ENCODE measurements at regions not wholly inside any gene's neighbourhood (a gene's known extent, or its start where the extent isn't known, plus 50 kb on each side); places are given as distances from the start of the nearest gene placed in this dataset.

DNA sequence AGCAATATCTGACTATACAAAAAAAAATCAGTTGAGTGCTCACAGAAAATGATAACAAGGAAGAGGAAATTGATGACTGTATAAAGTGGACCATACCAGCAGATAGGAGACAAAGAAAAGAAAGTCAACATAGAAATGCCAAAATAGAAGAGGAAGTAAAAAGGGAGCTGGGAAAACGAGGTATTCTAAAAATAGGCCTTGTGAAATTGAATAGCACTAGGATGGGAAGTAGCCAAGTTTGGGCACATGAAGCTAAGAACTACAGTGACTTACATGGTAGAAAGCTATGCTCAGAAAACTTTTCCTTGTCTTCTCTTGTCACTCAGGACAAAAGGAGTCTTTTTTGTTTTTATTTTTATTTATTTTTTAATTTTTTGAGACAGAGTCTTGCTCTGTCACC is 76.2 kb upstream of the APBB1IP start:
- H3K27me3 ChIP-seq (ENCODE audit: insufficient read depth): no peaks in the 10 kb centered on the region
- TF ChIP-seq POLR2AphosphoS5 (IDR thresholded peaks at IDR 0.05; ENCODE audit: low read depth) (no peak), ZNF114 (CRISPR knock-in tag; IDR thresholded peaks at IDR 0.05) (no peak), EZH2phosphoT487 (IDR thresholded peaks at IDR 0.05; ENCODE audit: unreplicated experiment) (no peak), EZH2 (IDR thresholded peaks at IDR 0.05; ENCODE audit: low read depth, unreplicated experiment) (no peak), CREB1 (CRISPR knock-in tag; IDR thresholded peaks at IDR 0.05; ENCODE audit: low read depth) (no peak), ZNF331 (CRISPR knock-in tag; IDR thresholded peaks at IDR 0.05; ENCODE audit: low read depth) (no peak), STAT1 (IDR thresholded peaks at IDR 0.05; ENCODE audit: unreplicated experiment) (no peak), JUNB (IDR thresholded peaks at IDR 0.05; ENCODE audit: unreplicated experiment) (no peak), NANOG (IDR thresholded peaks at IDR 0.05; ENCODE audit: borderline replicate concordance) (no peak)
- TF ChIP-seq, protein P1, sequence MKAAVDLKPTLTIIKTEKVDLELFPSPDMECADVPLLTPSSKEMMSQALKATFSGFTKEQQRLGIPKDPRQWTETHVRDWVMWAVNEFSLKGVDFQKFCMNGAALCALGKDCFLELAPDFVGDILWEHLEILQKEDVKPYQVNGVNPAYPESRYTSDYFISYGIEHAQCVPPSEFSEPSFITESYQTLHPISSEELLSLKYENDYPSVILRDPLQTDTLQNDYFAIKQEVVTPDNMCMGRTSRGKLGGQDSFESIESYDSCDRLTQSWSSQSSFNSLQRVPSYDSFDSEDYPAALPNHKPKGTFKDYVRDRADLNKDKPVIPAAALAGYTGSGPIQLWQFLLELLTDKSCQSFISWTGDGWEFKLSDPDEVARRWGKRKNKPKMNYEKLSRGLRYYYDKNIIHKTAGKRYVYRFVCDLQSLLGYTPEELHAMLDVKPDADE (IDR thresholded peaks at IDR 0.05): no peak
- TF ChIP-seq, protein P2, sequence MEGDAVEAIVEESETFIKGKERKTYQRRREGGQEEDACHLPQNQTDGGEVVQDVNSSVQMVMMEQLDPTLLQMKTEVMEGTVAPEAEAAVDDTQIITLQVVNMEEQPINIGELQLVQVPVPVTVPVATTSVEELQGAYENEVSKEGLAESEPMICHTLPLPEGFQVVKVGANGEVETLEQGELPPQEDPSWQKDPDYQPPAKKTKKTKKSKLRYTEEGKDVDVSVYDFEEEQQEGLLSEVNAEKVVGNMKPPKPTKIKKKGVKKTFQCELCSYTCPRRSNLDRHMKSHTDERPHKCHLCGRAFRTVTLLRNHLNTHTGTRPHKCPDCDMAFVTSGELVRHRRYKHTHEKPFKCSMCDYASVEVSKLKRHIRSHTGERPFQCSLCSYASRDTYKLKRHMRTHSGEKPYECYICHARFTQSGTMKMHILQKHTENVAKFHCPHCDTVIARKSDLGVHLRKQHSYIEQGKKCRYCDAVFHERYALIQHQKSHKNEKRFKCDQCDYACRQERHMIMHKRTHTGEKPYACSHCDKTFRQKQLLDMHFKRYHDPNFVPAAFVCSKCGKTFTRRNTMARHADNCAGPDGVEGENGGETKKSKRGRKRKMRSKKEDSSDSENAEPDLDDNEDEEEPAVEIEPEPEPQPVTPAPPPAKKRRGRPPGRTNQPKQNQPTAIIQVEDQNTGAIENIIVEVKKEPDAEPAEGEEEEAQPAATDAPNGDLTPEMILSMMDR (conservative IDR thresholded peaks at IDR 0.05; ENCODE audit: low read depth in 2 of 2): no peak
- TF ChIP-seq, protein P3, sequence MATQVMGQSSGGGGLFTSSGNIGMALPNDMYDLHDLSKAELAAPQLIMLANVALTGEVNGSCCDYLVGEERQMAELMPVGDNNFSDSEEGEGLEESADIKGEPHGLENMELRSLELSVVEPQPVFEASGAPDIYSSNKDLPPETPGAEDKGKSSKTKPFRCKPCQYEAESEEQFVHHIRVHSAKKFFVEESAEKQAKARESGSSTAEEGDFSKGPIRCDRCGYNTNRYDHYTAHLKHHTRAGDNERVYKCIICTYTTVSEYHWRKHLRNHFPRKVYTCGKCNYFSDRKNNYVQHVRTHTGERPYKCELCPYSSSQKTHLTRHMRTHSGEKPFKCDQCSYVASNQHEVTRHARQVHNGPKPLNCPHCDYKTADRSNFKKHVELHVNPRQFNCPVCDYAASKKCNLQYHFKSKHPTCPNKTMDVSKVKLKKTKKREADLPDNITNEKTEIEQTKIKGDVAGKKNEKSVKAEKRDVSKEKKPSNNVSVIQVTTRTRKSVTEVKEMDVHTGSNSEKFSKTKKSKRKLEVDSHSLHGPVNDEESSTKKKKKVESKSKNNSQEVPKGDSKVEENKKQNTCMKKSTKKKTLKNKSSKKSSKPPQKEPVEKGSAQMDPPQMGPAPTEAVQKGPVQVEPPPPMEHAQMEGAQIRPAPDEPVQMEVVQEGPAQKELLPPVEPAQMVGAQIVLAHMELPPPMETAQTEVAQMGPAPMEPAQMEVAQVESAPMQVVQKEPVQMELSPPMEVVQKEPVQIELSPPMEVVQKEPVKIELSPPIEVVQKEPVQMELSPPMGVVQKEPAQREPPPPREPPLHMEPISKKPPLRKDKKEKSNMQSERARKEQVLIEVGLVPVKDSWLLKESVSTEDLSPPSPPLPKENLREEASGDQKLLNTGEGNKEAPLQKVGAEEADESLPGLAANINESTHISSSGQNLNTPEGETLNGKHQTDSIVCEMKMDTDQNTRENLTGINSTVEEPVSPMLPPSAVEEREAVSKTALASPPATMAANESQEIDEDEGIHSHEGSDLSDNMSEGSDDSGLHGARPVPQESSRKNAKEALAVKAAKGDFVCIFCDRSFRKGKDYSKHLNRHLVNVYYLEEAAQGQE (IDR thresholded peaks at IDR 0.05; ENCODE audit: unreplicated experiment): no peak
- TF ChIP-seq, protein P4, sequence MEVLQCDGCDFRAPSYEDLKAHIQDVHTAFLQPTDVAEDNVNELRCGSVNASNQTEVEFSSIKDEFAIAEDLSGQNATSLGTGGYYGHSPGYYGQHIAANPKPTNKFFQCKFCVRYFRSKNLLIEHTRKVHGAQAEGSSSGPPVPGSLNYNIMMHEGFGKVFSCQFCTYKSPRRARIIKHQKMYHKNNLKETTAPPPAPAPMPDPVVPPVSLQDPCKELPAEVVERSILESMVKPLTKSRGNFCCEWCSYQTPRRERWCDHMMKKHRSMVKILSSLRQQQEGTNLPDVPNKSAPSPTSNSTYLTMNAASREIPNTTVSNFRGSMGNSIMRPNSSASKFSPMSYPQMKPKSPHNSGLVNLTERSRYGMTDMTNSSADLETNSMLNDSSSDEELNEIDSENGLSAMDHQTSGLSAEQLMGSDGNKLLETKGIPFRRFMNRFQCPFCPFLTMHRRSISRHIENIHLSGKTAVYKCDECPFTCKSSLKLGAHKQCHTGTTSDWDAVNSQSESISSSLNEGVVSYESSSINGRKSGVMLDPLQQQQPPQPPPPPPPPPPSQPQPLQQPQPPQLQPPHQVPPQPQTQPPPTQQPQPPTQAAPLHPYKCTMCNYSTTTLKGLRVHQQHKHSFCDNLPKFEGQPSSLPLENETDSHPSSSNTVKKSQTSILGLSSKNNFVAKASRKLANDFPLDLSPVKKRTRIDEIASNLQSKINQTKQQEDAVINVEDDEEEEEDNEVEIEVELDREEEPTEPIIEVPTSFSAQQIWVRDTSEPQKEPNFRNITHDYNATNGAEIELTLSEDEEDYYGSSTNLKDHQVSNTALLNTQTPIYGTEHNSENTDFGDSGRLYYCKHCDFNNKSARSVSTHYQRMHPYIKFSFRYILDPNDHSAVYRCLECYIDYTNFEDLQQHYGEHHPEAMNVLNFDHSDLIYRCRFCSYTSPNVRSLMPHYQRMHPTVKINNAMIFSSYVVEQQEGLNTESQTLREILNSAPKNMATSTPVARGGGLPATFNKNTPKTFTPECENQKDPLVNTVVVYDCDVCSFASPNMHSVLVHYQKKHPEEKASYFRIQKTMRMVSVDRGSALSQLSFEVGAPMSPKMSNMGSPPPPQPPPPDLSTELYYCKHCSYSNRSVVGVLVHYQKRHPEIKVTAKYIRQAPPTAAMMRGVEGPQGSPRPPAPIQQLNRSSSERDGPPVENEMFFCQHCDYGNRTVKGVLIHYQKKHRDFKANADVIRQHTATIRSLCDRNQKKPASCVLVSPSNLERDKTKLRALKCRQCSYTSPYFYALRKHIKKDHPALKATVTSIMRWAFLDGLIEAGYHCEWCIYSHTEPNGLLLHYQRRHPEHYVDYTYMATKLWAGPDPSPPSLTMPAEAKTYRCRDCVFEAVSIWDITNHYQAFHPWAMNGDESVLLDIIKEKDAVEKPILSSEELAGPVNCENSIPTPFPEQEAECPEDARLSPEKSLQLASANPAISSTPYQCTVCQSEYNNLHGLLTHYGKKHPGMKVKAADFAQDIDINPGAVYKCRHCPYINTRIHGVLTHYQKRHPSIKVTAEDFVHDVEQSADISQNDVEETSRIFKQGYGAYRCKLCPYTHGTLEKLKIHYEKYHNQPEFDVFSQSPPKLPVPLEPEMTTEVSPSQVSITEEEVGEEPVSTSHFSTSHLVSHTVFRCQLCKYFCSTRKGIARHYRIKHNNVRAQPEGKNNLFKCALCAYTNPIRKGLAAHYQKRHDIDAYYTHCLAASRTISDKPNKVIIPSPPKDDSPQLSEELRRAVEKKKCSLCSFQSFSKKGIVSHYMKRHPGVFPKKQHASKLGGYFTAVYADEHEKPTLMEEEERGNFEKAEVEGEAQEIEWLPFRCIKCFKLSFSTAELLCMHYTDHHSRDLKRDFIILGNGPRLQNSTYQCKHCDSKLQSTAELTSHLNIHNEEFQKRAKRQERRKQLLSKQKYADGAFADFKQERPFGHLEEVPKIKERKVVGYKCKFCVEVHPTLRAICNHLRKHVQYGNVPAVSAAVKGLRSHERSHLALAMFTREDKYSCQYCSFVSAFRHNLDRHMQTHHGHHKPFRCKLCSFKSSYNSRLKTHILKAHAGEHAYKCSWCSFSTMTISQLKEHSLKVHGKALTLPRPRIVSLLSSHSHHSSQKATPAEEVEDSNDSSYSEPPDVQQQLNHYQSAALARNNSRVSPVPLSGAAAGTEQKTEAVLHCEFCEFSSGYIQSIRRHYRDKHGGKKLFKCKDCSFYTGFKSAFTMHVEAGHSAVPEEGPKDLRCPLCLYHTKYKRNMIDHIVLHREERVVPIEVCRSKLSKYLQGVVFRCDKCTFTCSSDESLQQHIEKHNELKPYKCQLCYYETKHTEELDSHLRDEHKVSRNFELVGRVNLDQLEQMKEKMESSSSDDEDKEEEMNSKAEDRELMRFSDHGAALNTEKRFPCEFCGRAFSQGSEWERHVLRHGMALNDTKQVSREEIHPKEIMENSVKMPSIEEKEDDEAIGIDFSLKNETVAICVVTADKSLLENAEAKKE (CRISPR knock-in tag; IDR thresholded peaks at IDR 0.05): no peak
- H3K9me2 ChIP-seq (ENCODE audit: insufficient read depth): no peaks in the 10 kb centered on the region
- no peak overlapping the region for H3K27ac Mint-ChIP-seq
- no peak overlapping the region for H3K27ac ChIP-seq (ENCODE audit: low read depth)
- H3K27me3 Mint-ChIP-seq (ENCODE audit: insufficient read depth, low read depth, poor library complexity): peaks cover 1% of the 10 kb centered on the region
- H3K36me3 ChIP-seq (ENCODE audit: insufficient read depth): no peaks in the 10 kb centered on the region
- H3K4me1 Mint-ChIP-seq: peaks cover 2% of the 10 kb centered on the region; the same call in 1 of the 3 replicates
- no peak overlapping the region for H3K4me3 ChIP-seq
- H3K4me1 ChIP-seq (ENCODE audit: insufficient read depth): no peaks in the 10 kb centered on the region
- no peak for ATAC-seq
- DNase-seq (ENCODE audit: low spot score): no peak
- H3F3A ChIP-seq (replicated peaks; ENCODE audit: low read depth): no peaks in the 10 kb centered on the region
- no peak overlapping the region for H3K4me3 Mint-ChIP-seq
- H3K79me2 ChIP-seq (replicated peaks; ENCODE audit: insufficient read depth): no peaks in the 10 kb centered on the region
- H2AFZ ChIP-seq: no peak overlapping the region
- H3K36me3 Mint-ChIP-seq (ENCODE audit: low read depth): no peaks in the 10 kb centered on the region
- H3K9me3 Mint-ChIP-seq: no peaks in the 10 kb centered on the region
- no peak overlapping the region for H3K4me2 ChIP-seq
- no peaks in the 10 kb centered on the region for H4K20me1 ChIP-seq (replicated peaks; ENCODE audit: insufficient read depth)

Measured in GM23338 (cell line).